ENCODE measurements at regions not wholly inside any gene's neighbourhood (a gene's known extent, or its start where the extent isn't known, plus 50 kb on each side); places are given as distances from the start of the nearest gene placed in this dataset.

DNA sequence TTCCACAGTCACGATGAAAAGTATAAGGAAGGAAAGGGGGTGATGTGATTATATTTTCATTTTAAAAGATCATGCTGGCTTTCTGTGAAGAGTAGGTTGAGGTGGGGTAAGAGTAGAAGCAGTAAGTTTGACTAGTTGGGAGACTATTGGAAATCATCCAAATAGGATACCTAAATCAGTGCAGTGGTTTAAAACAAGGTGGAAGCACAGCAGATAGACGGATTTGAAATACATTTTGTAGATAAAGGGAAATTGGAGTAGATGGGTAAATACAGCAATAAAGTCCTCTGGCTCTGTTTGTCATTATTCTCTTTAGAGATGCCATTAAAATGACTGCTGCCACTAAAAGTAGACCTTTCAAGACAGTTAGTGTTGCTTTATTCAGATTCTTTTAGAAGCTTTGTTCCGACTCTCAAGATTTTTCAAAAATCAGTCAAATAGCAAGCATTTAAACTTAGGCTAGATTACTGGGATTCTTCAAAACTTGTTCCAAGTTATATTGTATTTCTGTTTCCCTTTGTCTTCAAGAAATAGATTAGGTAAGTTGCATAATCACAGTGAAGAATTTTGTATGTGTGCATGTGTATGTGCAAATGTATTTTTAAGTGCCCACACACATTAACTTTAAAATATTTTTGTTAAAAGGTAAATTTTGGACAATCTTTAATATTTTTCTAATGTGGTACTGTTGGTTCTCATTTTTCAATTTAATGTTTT is 61.7 kb upstream of the DTNA start:
- TF ChIP-seq POLR2A (IDR thresholded peaks at IDR 0.05) (no peak), CTCF (IDR thresholded peaks at IDR 0.05) (no peak)

Measured in breast epithelium (tissue), 3 donors.